Adrenal gland (tissue), 5 donors: ENCODE measurements at regions not wholly inside any gene's neighbourhood (a gene's known extent, or its start where the extent isn't known, plus 50 kb on each side); places are given as distances from the start of the nearest gene placed in this dataset.

ENCODE experiments used
- POLR2A ChIP-seq, 2 donors: fragments of 450-650 bp; IDR thresholded peaks; one replicate each; pipeline ENCODE4 v1.6.1; 2017; ENCODE audit warnings: antibody characterized with exemption in 2 of 2, mild to moderate bottlenecking in 2 of 2, moderate library complexity in 1 of 2
- TF ChIP-seq, protein P1 (sequence below), 6 experiments: fragments of 450-650 bp in 4 of 6; fragments of 200-600 bp in 2 of 6; sonication (generic) in 1 of 6; IDR thresholded peaks; 1 replicate in 5 of 6; 2 replicates in 1 of 6; pipeline versions ENCODE4 v1.5.1 to v1.8.0; 2016 to 2021; ENCODE audit warnings: antibody characterized with exemption in 6 of 6, mild to moderate bottlenecking in 2 of 6, moderate library complexity in 1 of 6
- donor health status: DM: no; HTN: no; CAD: no.

DNA sequence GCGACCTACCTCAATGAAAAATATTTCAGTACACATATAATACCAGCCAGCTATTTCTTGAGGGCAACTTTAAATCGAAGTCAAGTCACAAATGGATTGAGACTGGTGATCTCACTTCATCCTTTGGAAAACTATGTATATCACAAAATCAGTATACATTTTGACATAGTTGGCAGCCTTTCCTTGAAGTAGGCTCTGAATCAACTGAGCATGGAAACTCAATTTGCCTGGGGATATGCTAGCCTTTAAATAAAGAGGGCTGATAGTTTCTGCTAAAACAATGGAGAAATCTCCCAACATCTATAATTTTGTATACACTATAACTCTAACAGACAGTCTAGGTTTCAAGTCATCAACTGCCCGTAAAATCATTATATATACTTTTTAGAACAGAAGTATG lies 282.8 kb upstream of the TENM3 start:
- TF ChIP-seq POLR2A (IDR thresholded peaks at IDR 0.05): no peak
- TF ChIP-seq, protein P1, sequence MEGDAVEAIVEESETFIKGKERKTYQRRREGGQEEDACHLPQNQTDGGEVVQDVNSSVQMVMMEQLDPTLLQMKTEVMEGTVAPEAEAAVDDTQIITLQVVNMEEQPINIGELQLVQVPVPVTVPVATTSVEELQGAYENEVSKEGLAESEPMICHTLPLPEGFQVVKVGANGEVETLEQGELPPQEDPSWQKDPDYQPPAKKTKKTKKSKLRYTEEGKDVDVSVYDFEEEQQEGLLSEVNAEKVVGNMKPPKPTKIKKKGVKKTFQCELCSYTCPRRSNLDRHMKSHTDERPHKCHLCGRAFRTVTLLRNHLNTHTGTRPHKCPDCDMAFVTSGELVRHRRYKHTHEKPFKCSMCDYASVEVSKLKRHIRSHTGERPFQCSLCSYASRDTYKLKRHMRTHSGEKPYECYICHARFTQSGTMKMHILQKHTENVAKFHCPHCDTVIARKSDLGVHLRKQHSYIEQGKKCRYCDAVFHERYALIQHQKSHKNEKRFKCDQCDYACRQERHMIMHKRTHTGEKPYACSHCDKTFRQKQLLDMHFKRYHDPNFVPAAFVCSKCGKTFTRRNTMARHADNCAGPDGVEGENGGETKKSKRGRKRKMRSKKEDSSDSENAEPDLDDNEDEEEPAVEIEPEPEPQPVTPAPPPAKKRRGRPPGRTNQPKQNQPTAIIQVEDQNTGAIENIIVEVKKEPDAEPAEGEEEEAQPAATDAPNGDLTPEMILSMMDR (IDR thresholded peaks at IDR 0.05): no peak
